ENCODE measurements at regions not wholly inside any gene's neighbourhood (a gene's known extent, or its start where the extent isn't known, plus 50 kb on each side); places are given as distances from the start of the nearest gene placed in this dataset.

GRCh38 chr4:82149750-82150149 lies 224.0 kb downstream of the HNRNPD start:
- Histone ChIP-seq H3K4me3 (ENCODE audit: low read length) (no peak overlapping the region), H3K36me3 (ENCODE audit: insufficient read depth, low read depth, low read length) (no peaks in the 10 kb centered on the region), H3K27me3 (ENCODE audit: insufficient read depth, low read length) (no peaks in the 10 kb centered on the region), H3K9me3 (ENCODE audit: insufficient read depth, low read depth, low read length) (no peaks in the 10 kb centered on the region), H3K27ac (ENCODE audit: low read length) (no peak overlapping the region), H3K9ac (ENCODE audit: low read depth, low read length) (no peak overlapping the region), H3K4me1 (ENCODE audit: insufficient read depth, low read length) (no peaks in the 10 kb centered on the region)

- no peak overlapping the region for H3K27ac ChIP-seq (ENCODE audit: low read length)
- peaks cover 3% of the 10 kb centered on the region; the same call in 1 of the 2 replicates for H3K4me1 ChIP-seq (ENCODE audit: insufficient read depth, low read length)
- no peak overlapping the region for H3K4me3 ChIP-seq (ENCODE audit: low read length)
- H3K27me3 ChIP-seq (ENCODE audit: insufficient read depth, low read length) = no peaks in the 10 kb centered on the region
- no peaks in the 10 kb centered on the region for H3K9me3 ChIP-seq (ENCODE audit: insufficient read depth, low read depth, low read length)
- H3K9ac ChIP-seq (ENCODE audit: low read depth, low read length) = no peak overlapping the region
- H3K36me3 ChIP-seq (ENCODE audit: insufficient read depth, low read depth, low read length) = no peaks in the 10 kb centered on the region
Measured at GRCh38 chr4:82145850-82146249, 227.9 kb downstream of the HNRNPD start.

GRCh38 chr4:82140422-82140821 lies 233.4 kb downstream of the HNRNPD start:
- Histone ChIP-seq H3K27me3 (ENCODE audit: insufficient read depth, low read length) (no peaks in the 10 kb centered on the region), H3K4me1 (ENCODE audit: insufficient read depth, low read length) (peaks cover 3% of the 10 kb centered on the region; the same call in 1 of the 2 replicates), H3K9ac (ENCODE audit: low read depth, low read length) (no peak overlapping the region), H3K36me3 (ENCODE audit: insufficient read depth, low read depth, low read length) (no peaks in the 10 kb centered on the region), H3K27ac (ENCODE audit: low read length) (no peak overlapping the region), H3K4me3 (ENCODE audit: low read length) (no peak overlapping the region), H3K9me3 (ENCODE audit: insufficient read depth, low read depth, low read length) (no peaks in the 10 kb centered on the region)

GRCh38 chr4:82139287-82139686 lies 234.5 kb downstream of the HNRNPD start:
- no peaks in the 10 kb centered on the region for H3K36me3 ChIP-seq (ENCODE audit: insufficient read depth, low read depth, low read length)
- H3K27ac ChIP-seq (ENCODE audit: low read length) = no peak overlapping the region
- H3K4me1 ChIP-seq (ENCODE audit: insufficient read depth, low read length) = peaks cover 3% of the 10 kb centered on the region; the same call in 1 of the 2 replicates
- no peaks in the 10 kb centered on the region for H3K9me3 ChIP-seq (ENCODE audit: insufficient read depth, low read depth, low read length)
- H3K9ac ChIP-seq (ENCODE audit: low read depth, low read length) = no peak overlapping the region
- H3K27me3 ChIP-seq (ENCODE audit: insufficient read depth, low read length) = no peaks in the 10 kb centered on the region
- no peak overlapping the region for H3K4me3 ChIP-seq (ENCODE audit: low read length)

- Histone ChIP-seq H3K9me3 (ENCODE audit: insufficient read depth, low read depth, low read length) (no peaks in the 10 kb centered on the region), H3K4me1 (ENCODE audit: insufficient read depth, low read length) (peaks cover 3% of the 10 kb centered on the region; the same call in 1 of the 2 replicates), H3K27me3 (ENCODE audit: insufficient read depth, low read length) (no peaks in the 10 kb centered on the region), H3K9ac (ENCODE audit: low read depth, low read length) (no peak overlapping the region), H3K4me3 (ENCODE audit: low read length) (no peak overlapping the region), H3K27ac (ENCODE audit: low read length) (no peak overlapping the region), H3K36me3 (ENCODE audit: insufficient read depth, low read depth, low read length) (no peaks in the 10 kb centered on the region)
Measured at GRCh38 chr4:82138374-82138773, 235.4 kb downstream of the HNRNPD start.

GRCh38 chr4:82136161-82136801 lies 237.5 kb downstream of the HNRNPD start:
- Histone ChIP-seq H3K9ac (ENCODE audit: low read depth, low read length) (no peak overlapping the region), H3K4me3 (ENCODE audit: low read length) (no peak overlapping the region), H3K27me3 (ENCODE audit: insufficient read depth, low read length) (no peaks in the 10 kb centered on the region), H3K9me3 (ENCODE audit: insufficient read depth, low read depth, low read length) (no peaks in the 10 kb centered on the region), H3K36me3 (ENCODE audit: insufficient read depth, low read depth, low read length) (no peaks in the 10 kb centered on the region), H3K4me1 (ENCODE audit: insufficient read depth, low read length) (0 out of 2 replicates have a peak, but pooled peaks cover 1% of the 10 kb centered on the region), H3K27ac (ENCODE audit: low read length) (no peak overlapping the region)

- Histone ChIP-seq H3K9me3 (ENCODE audit: insufficient read depth, low read depth, low read length) (no peaks in the 10 kb centered on the region), H3K27me3 (ENCODE audit: insufficient read depth, low read length) (no peaks in the 10 kb centered on the region), H3K36me3 (ENCODE audit: insufficient read depth, low read depth, low read length) (no peaks in the 10 kb centered on the region), H3K4me3 (ENCODE audit: low read length) (no peak overlapping the region), H3K27ac (ENCODE audit: low read length) (no peak overlapping the region), H3K4me1 (ENCODE audit: insufficient read depth, low read length) (no peaks in the 10 kb centered on the region), H3K9ac (ENCODE audit: low read depth, low read length) (no peak overlapping the region)
Measured at GRCh38 chr4:82128355-82128754, 245.4 kb downstream of the HNRNPD start.

GRCh38 chr4:82126512-82127040 lies 247.2 kb downstream of the HNRNPD start:
- H3K9me3 ChIP-seq (ENCODE audit: insufficient read depth, low read depth, low read length) = no peaks in the 10 kb centered on the region
- no peaks in the 10 kb centered on the region for H3K36me3 ChIP-seq (ENCODE audit: insufficient read depth, low read depth, low read length)
- no peak overlapping the region for H3K4me3 ChIP-seq (ENCODE audit: low read length)
- no peak overlapping the region for H3K9ac ChIP-seq (ENCODE audit: low read depth, low read length)
- no peaks in the 10 kb centered on the region for H3K4me1 ChIP-seq (ENCODE audit: insufficient read depth, low read length)
- H3K27ac ChIP-seq (ENCODE audit: low read length) = no peak overlapping the region
- no peaks in the 10 kb centered on the region for H3K27me3 ChIP-seq (ENCODE audit: insufficient read depth, low read length)

GRCh38 chr4:82125787-82126297 lies 247.9 kb downstream of the HNRNPD start:
- H3K27me3 ChIP-seq (ENCODE audit: insufficient read depth, low read length) = no peaks in the 10 kb centered on the region
- no peaks in the 10 kb centered on the region for H3K9me3 ChIP-seq (ENCODE audit: insufficient read depth, low read depth, low read length)
- no peak overlapping the region for H3K4me3 ChIP-seq (ENCODE audit: low read length)
- no peak overlapping the region for H3K9ac ChIP-seq (ENCODE audit: low read depth, low read length)
- H3K27ac ChIP-seq (ENCODE audit: low read length) = no peak overlapping the region
- no peaks in the 10 kb centered on the region for H3K4me1 ChIP-seq (ENCODE audit: insufficient read depth, low read length)
- no peaks in the 10 kb centered on the region for H3K36me3 ChIP-seq (ENCODE audit: insufficient read depth, low read depth, low read length)

GRCh38 chr4:82124932-82125786 lies 248.6 kb downstream of the HNRNPD start:
- Histone ChIP-seq H3K4me3 (ENCODE audit: low read length) (no peak overlapping the region), H3K9me3 (ENCODE audit: insufficient read depth, low read depth, low read length) (no peaks in the 10 kb centered on the region), H3K9ac (ENCODE audit: low read depth, low read length) (no peak overlapping the region), H3K36me3 (ENCODE audit: insufficient read depth, low read depth, low read length) (no peaks in the 10 kb centered on the region), H3K27ac (ENCODE audit: low read length) (no peak overlapping the region), H3K4me1 (ENCODE audit: insufficient read depth, low read length) (no peaks in the 10 kb centered on the region), H3K27me3 (ENCODE audit: insufficient read depth, low read length) (no peaks in the 10 kb centered on the region)

- no peak overlapping the region for H3K27ac ChIP-seq (ENCODE audit: low read length)
- H3K9me3 ChIP-seq (ENCODE audit: insufficient read depth, low read depth, low read length) = no peaks in the 10 kb centered on the region
- no peaks in the 10 kb centered on the region for H3K36me3 ChIP-seq (ENCODE audit: insufficient read depth, low read depth, low read length)
- H3K4me1 ChIP-seq (ENCODE audit: insufficient read depth, low read length) = no peaks in the 10 kb centered on the region
- no peaks in the 10 kb centered on the region for H3K27me3 ChIP-seq (ENCODE audit: insufficient read depth, low read length)
- H3K9ac ChIP-seq (ENCODE audit: low read depth, low read length) = no peak overlapping the region
- H3K4me3 ChIP-seq (ENCODE audit: low read length) = no peak overlapping the region
Measured at GRCh38 chr4:82124365-82124764, 249.4 kb downstream of the HNRNPD start.

Measured in iPS-20b (cell line).